EH (cell line): ENCODE measurements at regions not wholly inside any gene's neighbourhood (a gene's known extent, or its start where the extent isn't known, plus 50 kb on each side); places are given as distances from the start of the nearest gene placed in this dataset.

Experiments
- DNase-seq: peaks from one replicate; pipeline ENCODE4 v3.0.0-alpha.2; 2015; ENCODE audit warnings: low read depth

DNA sequence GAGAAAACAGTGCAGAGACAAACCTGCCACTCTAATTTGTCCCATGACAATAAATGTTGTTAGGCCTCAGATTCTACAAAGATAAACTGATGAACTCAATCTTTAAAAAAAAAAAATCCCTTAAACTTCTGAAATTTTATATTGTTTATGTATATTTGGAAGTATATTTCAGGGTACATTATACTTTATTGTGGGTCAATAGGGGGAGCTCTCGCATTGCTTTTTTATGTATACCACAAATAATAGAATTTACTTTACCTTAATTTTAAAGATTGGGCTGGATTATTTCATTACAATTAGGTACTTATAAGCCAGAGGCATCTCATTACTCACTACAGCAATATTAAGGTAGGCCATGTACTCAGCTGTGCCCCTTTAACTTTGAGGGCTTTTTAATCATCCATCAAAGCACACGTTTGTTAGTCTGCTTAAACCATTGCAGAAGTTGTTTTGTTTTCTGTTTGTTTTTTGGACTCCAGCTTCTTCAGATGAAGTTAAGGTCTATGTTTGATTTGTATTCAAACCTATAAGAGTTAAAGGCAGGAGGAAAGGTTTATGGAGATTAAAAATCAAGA lies 56.3 kb upstream of the EYA4 start:
- peak; percentile 26 for DNase-seq

DNA sequence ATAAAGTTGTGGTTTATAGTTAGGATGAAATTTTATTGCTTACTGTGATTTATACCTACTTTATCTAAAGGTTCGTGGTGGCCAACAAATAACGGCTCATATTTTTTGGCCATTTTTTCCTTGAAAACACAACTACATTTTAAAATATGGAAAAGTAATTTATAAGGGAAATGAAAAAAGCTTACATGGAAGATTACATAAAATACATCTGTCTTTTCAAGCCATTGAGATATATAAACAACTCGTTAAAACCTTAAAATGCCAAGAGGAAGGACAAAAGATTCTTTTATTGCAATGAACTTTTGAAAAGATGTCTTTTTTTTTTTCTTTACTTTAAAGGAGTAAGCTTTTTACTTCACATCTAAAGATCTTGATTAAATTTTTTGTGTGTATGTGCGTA lies 55.4 kb upstream of the EYA4 start:
- no peak for DNase-seq

DNA sequence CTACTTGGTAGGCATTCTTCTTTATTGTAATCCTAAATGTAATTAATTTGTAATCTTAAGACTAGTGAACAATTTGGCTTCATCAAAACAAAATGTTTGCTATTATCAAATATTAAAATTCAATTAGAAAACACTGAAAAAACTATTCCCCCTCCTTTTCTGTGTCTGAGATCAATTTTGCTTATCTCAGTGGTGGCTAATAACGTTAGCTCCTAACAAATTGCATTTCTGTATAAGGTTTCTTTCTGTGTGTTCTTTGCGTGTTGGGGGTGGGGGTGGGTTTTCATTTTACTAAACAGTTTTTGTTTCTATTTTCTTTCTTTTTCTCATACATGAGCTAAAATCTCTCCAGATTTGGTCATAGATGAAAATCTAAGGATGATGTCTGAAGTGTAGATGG lies 54.0 kb upstream of the EYA4 start:
- no peak for DNase-seq

DNA sequence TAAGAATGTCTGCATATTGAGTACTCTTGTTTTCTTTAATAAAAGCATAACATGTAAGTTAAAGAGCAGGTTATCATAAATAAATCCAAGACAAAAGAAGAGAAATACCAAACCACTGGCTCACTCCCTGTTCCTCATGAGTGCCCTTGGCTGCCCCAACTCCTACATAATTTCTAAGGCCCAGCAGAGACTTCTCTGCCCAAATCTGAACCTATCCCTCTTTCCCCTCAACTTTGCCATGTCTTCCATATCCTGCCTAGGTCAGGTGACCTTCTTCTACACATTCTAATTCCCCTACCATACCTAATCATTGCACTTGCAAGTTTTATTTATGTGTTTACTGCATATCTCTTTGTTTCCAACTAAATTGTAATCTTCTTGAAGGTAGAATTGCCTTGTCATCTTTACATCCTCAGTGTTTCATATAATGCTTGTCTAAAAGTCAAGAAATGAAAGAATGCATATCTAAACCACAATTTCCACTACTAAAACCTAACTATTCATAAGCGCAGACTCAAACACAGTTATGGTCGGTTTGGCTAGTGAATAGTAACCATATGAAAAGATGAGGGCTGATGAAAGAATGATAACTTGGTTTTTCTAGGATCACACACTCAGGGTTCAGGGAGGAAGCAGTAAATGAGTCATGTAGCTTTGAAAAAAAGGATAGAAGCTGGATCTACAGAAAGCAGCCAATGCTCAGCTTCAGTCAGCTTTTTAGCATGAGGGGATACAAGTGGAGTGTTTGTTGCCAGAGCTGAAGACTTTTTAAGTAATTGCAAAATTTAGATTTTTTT lies 53.3 kb upstream of the EYA4 start:
- DNase-seq: no peak

DNA sequence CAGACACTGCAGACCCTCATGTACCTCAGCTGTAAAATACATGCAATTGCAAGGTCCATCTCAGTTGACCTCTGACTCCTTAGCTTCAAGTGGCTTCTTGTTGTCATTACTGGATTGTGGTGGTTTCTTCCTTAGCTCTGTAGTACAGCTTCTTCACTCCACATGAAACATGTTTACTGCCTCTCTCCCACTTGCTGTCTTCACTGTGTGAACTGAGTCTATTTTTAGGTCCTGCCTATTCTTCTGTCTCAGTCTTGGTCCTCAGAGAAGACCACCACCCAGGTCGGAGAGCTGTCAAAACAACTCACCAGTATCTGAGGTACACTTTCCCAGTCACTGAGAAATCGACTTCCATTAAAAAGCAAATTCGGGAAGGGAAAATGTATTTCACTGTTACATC lies 50.2 kb upstream of the EYA4 start:
- no peak for DNase-seq

DNA sequence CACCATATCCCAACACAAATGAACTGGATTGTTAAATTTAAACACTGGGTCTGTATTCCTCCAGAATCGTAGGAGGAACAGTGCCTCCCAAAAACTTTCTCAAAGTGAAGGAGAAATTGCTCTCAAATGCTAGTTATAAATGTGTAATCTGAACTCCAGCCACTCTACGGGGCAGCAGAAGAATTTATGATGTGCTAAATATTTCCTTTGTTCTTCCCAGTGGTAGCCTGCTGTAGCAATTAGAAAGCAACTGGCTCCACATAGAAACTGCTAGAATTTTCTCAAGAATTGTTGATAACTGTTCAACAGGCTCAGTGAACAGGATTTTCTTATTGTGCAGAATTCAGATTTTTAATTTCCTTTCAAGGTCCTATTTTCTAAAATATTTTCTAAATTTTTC lies 49.8 kb upstream of the EYA4 start:
- no peak for DNase-seq
